ENCODE measurements at regions not wholly inside any gene's neighbourhood (a gene's known extent, or its start where the extent isn't known, plus 50 kb on each side); places are given as distances from the start of the nearest gene placed in this dataset.

DNA sequence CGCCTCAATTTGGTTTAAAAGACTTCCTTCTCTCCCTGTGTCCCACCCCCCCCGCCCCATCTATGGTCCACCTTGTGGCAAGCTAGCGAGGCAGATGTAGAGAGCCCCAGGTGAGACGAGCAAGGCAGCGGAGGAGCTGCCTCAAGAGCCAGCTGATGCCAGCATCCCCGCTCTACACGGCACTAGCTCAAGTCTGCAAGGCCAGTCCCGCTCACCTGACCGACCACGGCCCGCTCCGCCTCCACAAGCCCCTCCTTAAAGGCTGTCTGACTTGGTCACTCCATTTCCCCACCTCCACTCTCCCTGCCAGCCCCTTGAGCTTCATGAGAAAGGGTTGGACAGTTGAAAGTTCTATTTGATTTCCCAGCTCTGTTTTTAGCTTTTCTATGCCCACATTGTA is 56.2 kb upstream of the IGF1R start:
- no peak for DNase-seq
- intact Hi-C loops (cut with DNase I): no loop called here

DNA sequence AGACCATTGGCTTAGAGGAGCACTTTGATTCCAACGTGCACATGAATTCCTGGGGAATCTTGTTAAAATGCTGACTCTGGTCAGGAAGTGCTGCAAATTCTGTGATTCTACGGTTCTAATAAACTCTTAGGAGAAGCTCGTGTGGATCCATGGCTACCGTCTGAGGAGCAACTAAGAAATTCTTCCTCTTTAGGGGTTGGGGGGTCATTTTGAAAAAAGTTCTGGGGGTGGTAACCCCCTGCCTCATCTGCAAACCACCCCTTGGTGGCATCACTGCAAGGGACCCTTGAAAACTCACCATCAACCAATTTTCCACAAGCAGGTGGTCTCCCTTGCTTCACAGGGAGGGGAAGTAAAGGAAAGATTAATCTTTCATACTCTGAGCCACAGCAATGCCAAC is 52.2 kb upstream of the IGF1R start:
- Histone ChIP-seq H3K36me3 (no peaks in the 10 kb centered on the region), H3K4me1 (peaks cover 8% of the 10 kb centered on the region), H3K27ac (no peak overlapping the region), H3K4me3 (no peak overlapping the region), H3K27me3 (peaks cover 18% of the 10 kb centered on the region), H3K9me3 (no peaks in the 10 kb centered on the region)
- intact Hi-C loops (cut with DNase I): no loop called here
- no peak for ATAC-seq
- no peak for DNase-seq
- TF ChIP-seq, protein P1, sequence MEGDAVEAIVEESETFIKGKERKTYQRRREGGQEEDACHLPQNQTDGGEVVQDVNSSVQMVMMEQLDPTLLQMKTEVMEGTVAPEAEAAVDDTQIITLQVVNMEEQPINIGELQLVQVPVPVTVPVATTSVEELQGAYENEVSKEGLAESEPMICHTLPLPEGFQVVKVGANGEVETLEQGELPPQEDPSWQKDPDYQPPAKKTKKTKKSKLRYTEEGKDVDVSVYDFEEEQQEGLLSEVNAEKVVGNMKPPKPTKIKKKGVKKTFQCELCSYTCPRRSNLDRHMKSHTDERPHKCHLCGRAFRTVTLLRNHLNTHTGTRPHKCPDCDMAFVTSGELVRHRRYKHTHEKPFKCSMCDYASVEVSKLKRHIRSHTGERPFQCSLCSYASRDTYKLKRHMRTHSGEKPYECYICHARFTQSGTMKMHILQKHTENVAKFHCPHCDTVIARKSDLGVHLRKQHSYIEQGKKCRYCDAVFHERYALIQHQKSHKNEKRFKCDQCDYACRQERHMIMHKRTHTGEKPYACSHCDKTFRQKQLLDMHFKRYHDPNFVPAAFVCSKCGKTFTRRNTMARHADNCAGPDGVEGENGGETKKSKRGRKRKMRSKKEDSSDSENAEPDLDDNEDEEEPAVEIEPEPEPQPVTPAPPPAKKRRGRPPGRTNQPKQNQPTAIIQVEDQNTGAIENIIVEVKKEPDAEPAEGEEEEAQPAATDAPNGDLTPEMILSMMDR (IDR thresholded peaks at IDR 0.05): no peak

More for the DNA sequence above, 56.2 kb upstream of the IGF1R start:
- Histone ChIP-seq H3K4me1 (no peaks in the 10 kb centered on the region), H3K36me3 (no peaks in the 10 kb centered on the region), H3K9me3 (no peaks in the 10 kb centered on the region), H3K27me3 (peaks cover 49% of the 10 kb centered on the region), H3K27ac (no peak overlapping the region), H3K4me3 (no peak overlapping the region)
- TF ChIP-seq, protein P1 (IDR thresholded peaks at IDR 0.05): no peak
- ATAC-seq: no peak

DNA sequence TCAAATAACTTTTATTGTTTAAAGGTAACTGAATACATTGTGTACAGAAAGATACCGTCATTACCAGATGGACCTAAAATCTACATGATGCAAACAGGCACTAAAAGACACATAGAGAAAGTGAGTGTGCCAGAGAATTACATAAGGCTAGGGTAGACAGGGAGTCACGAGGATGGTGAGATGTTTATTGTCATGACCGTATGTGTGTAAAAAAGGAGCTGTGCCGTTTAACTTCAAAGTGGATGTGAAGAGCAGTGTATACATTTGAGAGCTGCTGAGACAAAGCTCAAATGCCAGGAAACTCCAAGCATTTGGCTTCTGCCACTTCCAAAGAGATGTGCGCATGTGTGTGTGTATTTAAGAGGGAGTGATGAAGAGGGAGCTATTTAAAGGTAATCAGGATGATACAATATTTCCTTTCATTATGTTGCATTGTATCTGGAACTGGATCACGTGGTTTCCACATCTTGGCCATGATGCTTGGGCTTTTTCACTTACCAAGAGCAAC is 51.4 kb upstream of the IGF1R start:
- Histone ChIP-seq H3K27me3 (peaks cover 12% of the 10 kb centered on the region), H3K4me3 (no peak overlapping the region), H3K36me3 (no peaks in the 10 kb centered on the region), H3K9me3 (no peaks in the 10 kb centered on the region), H3K27ac (no peak overlapping the region), H3K4me1 (peaks cover 8% of the 10 kb centered on the region)
- ATAC-seq: no peak
- intact Hi-C loops (cut with DNase I): no loop called here
- DNase-seq: no peak
- TF ChIP-seq, protein P1 (IDR thresholded peaks at IDR 0.05): no peak

DNA sequence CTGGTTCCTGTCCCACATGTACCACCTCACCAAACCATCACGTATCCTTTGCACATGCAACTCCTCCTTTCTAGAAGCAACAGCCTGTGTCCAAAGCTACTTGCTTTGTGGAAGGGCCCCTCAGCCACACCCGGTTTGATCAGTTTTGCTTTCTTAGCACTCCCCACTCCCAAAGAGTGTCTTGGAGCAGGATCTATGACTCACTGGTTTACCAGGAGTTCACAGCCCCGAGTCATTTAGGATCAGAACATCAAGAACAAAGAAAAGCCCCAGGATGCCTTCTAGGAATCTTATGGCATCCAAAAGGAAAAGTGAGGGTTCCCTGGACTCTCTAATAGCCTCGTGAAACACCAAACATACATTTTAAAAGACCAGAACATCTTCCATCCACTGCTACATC is 50.7 kb upstream of the IGF1R start:
- no peak overlapping the region for H3K27ac ChIP-seq
- TF ChIP-seq, protein P1 (IDR thresholded peaks at IDR 0.05): no peak
- intact Hi-C loops (cut with DNase I): no loop called here
- peaks cover 8% of the 10 kb centered on the region for H3K4me1 ChIP-seq
- peaks cover 7% of the 10 kb centered on the region for H3K27me3 ChIP-seq
- H3K4me3 ChIP-seq: no peak overlapping the region
- DNase-seq (no peak), ATAC-seq (no peak)
- no peaks in the 10 kb centered on the region for H3K9me3 ChIP-seq
- H3K36me3 ChIP-seq: no peaks in the 10 kb centered on the region
